Keratinocyte (primary cell): ENCODE measurements at regions not wholly inside any gene's neighbourhood (a gene's known extent, or its start where the extent isn't known, plus 50 kb on each side); places are given as distances from the start of the nearest gene placed in this dataset.

Experiments
- DNase-seq: peaks from one replicate; pipeline ENCODE4 v3.0.0-alpha.2; 2011; ENCODE audit warnings: low read depth, missing footprints, low spot score
- FAIRE-seq: peaks from 2 replicates; lab custom pipeline; 2011; peaks lifted over from hg19 to GRCh38; lab: Jason Lieb, UNC
- H2AFZ ChIP-seq: 2 replicates; pipeline ENCODE4 v1.6.0; 2012; ENCODE audit warnings: low read length, control low read depth, inconsistent platforms; ENCODE audit not compliant: control insufficient read depth
- H3K27ac ChIP-seq: 2 replicates; pipeline ENCODE4 v1.5.1; 2011; ENCODE audit warnings: low read length; ENCODE audit not compliant: control insufficient read depth, insufficient read depth
- H3K27me3 ChIP-seq: 3 replicates; pipeline ENCODE4 v1.6.0; 2011; ENCODE audit warnings: low read length; ENCODE audit not compliant: control insufficient read depth, insufficient read depth; ENCODE audit errors: extremely low read depth
- H3K36me3 ChIP-seq, 2 experiments: 2 replicates in 1 of 2; 3 replicates in 1 of 2; pipeline ENCODE4 v1.5.1; 2011; ENCODE audit warnings: low read length in 2 of 2, mild to moderate bottlenecking in 1 of 2; ENCODE audit not compliant: control insufficient read depth in 2 of 2, insufficient read depth in 2 of 2; ENCODE audit errors: extremely low read depth in 1 of 2
- H3K4me1 ChIP-seq: 3 replicates; pipeline ENCODE4 v1.5.1; 2011; ENCODE audit warnings: low read length; ENCODE audit not compliant: control insufficient read depth, insufficient read depth; ENCODE audit errors: extremely low read depth
- H3K4me2 ChIP-seq: 3 replicates; pipeline ENCODE4 v1.6.0; 2011; ENCODE audit warnings: low read depth, low read length; ENCODE audit not compliant: control insufficient read depth, insufficient read depth; ENCODE audit errors: extremely low read depth
- H3K4me3 ChIP-seq, 3 experiments: fragments of 200-600 bp in 1 of 3; sonication (generic) in 1 of 3; 2 replicates in 2 of 3; 3 replicates in 1 of 3; pipeline ENCODE4 v1.5.1; 2011 to 2016; ENCODE audit warnings: low read length in 3 of 3, mild to moderate bottlenecking in 3 of 3, control low read depth in 2 of 3, inconsistent platforms in 1 of 3, low read depth in 1 of 3, mixed read lengths in 1 of 3, mixed run types in 1 of 3, moderate library complexity in 1 of 3; ENCODE audit not compliant: control insufficient read depth in 2 of 3, insufficient read depth in 2 of 3; ENCODE audit errors: extremely low read depth in 1 of 3
- H3K79me2 ChIP-seq: 2 replicates; pipeline ENCODE4 v1.6.0; 2012; ENCODE audit warnings: low read length; ENCODE audit not compliant: control insufficient read depth, insufficient read depth
- H3K9ac ChIP-seq: 3 replicates; pipeline ENCODE4 v1.6.0; 2011; ENCODE audit warnings: low read length; ENCODE audit not compliant: control insufficient read depth, insufficient read depth; ENCODE audit errors: extremely low read depth
- H3K9me1 ChIP-seq: 3 replicates; pipeline ENCODE4 v1.6.0; 2011; ENCODE audit warnings: low read length; ENCODE audit not compliant: control insufficient read depth, insufficient read depth; ENCODE audit errors: extremely low read depth
- H3K9me3 ChIP-seq: 2 replicates; pipeline ENCODE4 v1.5.1; 2012; ENCODE audit warnings: low read depth, low read length; ENCODE audit not compliant: control insufficient read depth
- H4K20me1 ChIP-seq: 3 replicates; pipeline ENCODE4 v1.6.0; 2011; ENCODE audit warnings: low read length; ENCODE audit not compliant: control insufficient read depth, insufficient read depth; ENCODE audit errors: extremely low read depth
- CTCF ChIP-seq, 3 experiments: IDR thresholded peaks in 1 of 3; conservative IDR thresholded peaks in 1 of 3; optimal IDR thresholded peaks in 1 of 3; 2 replicates in 2 of 3; 3 replicates in 1 of 3; pipeline versions ENCODE3 to v1.5.1; 2011; ENCODE audit warnings: low read length in 3 of 3, mild to moderate bottlenecking in 3 of 3, moderate library complexity in 2 of 3, control low read depth in 1 of 3, inconsistent platforms in 1 of 3; ENCODE audit not compliant: insufficient read depth in 2 of 3; ENCODE audit errors: extremely low read depth in 1 of 3
- EZH2 ChIP-seq: IDR thresholded peaks from one replicate; pipeline ENCODE4 v1.6.1; 2012; ENCODE audit warnings: inconsistent platforms, mild to moderate bottlenecking, low read length, moderate library complexity
- dilution Hi-C: fragments of 300-500 bp; cut with MboI; formaldehyde crosslinking; loops from one replicate; pipeline ENCODE4 v1.7.0; 2020; ENCODE audit warnings: low sequenced_read_pairs; ENCODE audit not compliant: extremely low pct_ligation_motif_present

DNA sequence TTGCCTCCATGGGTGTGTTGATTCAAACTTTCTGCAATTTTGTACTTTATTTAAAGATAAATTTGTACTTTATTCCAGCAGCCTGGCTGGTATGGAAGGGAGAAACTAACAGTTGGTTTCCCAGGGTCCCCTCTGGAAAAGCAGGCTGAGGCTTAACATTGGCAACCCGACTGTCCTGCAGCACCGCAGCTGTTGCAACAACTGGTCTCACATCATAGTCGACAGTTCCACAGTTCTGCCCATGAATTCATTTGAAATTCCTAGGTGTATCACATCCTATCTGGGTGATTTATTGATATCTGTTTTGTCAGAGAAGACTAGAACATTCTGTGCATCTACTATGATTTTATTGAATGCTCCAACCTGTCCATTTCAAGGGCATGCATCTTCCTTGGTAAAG is 98.8 kb upstream of the GATB start:
- H4K20me1 ChIP-seq = no peaks in the 10 kb centered on the region
- no peaks in the 10 kb centered on the region for H3K9me3 ChIP-seq
- H3K4me1 ChIP-seq = peaks cover 3% of the 10 kb centered on the region
- no peak overlapping the region for H3K27ac ChIP-seq
- H3K79me2 ChIP-seq = no peaks in the 10 kb centered on the region
- no peaks in the 10 kb centered on the region for H3K27me3 ChIP-seq
- H2AFZ ChIP-seq = no peak overlapping the region
- no peaks in the 10 kb centered on the region for H3K9me1 ChIP-seq
- no peak for TF ChIP-seq EZH2
- no peak for TF ChIP-seq CTCF (optimal IDR thresholded peaks at IDR 0.05 in 1 of 3, IDR thresholded peaks at IDR 0.05 in 1 of 3, conservative IDR thresholded peaks at IDR 0.05 in 1 of 3; ENCODE audit: extremely low read depth in 1 of 3, insufficient read depth in 2 of 3, low read length in 3 of 3)
- no peak overlapping the region for H3K9ac ChIP-seq
- DNase-seq (no peak), FAIRE-seq (no peak)
- no peak overlapping the region for H3K4me2 ChIP-seq
- dilution Hi-C loops = no loop called here
- H3K36me3 ChIP-seq = no peaks in the 10 kb centered on the region
- H3K4me3 ChIP-seq = no peak overlapping the region

- no peak for DNase-seq
- H4K20me1 ChIP-seq = no peaks in the 10 kb centered on the region
- no peak overlapping the region for H3K9ac ChIP-seq
- no peaks in the 10 kb centered on the region for H3K9me1 ChIP-seq
- no peaks in the 10 kb centered on the region for H3K79me2 ChIP-seq
- H3K4me1 ChIP-seq = peaks cover 3% of the 10 kb centered on the region
- FAIRE-seq = no peak
- H3K27me3 ChIP-seq = no peaks in the 10 kb centered on the region
- no peak overlapping the region for H3K4me2 ChIP-seq
- no peak overlapping the region for H2AFZ ChIP-seq
- TF ChIP-seq CTCF (optimal IDR thresholded peaks at IDR 0.05 in 1 of 3, IDR thresholded peaks at IDR 0.05 in 1 of 3, conservative IDR thresholded peaks at IDR 0.05 in 1 of 3; ENCODE audit: extremely low read depth in 1 of 3, insufficient read depth in 2 of 3, low read length in 3 of 3) = no peak
- TF ChIP-seq EZH2 = no peak
- H3K36me3 ChIP-seq = no peaks in the 10 kb centered on the region
- no peak overlapping the region for H3K27ac ChIP-seq
- dilution Hi-C loops = no loop called here
- H3K9me3 ChIP-seq = no peaks in the 10 kb centered on the region
- H3K4me3 ChIP-seq = no peak overlapping the region
These were observed 97.5 kb upstream of the GATB start for GRCh38 chr4:151858356-151858755.
